Stimulated activated naive CD8-positive, alpha-beta T cell treated with anti-CD3 and anti-CD28 coated beads, Interleukin-15, Interleukin-2, amounts not matched to agents 100 U/mL and 50 U/mL, for 24 hours (primary cell): ENCODE measurements at regions not wholly inside any gene's neighbourhood (a gene's known extent, or its start where the extent isn't known, plus 50 kb on each side); places are given as distances from the start of the nearest gene placed in this dataset.

Source experiments
- ATAC-seq: fragments of 150-1000 bp; cut with Tn5 transposase; one replicate; pipeline ENCODE4 v1.10.0; 2021
- DNase-seq: peaks from one replicate; pipeline ENCODE4 v3.0.0; 2021

DNA sequence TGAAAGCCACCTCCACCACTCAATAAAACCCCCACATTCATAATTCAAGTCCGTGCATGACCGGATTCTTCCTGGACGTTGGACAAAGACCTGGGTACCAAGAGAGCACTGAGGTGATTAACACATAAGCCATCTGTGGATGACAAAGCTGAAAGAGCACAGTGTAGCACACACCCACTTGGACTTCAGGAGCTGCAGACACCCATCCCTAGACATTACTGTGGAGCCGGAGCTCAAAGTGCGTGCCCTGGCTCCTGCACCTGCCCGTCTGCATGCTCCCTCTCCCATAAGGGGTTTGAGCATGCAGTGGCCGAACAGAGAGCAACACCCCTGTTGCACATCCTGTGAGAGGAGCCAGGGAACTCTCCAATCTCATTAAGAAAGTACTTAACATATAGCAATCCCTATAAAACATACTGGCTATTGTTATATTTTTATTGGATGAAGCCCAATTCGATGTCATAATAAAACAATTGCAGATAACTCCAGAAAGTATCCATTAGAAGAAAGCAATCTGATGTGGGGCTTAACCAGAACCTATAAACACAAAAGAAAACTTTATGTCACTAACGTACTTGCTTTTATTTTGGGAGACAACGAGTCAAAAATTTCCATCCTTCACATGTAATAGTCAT lies 1174.2 kb upstream of the C9orf72 start:
- ATAC-seq (no peak), DNase-seq (no peak)

DNA sequence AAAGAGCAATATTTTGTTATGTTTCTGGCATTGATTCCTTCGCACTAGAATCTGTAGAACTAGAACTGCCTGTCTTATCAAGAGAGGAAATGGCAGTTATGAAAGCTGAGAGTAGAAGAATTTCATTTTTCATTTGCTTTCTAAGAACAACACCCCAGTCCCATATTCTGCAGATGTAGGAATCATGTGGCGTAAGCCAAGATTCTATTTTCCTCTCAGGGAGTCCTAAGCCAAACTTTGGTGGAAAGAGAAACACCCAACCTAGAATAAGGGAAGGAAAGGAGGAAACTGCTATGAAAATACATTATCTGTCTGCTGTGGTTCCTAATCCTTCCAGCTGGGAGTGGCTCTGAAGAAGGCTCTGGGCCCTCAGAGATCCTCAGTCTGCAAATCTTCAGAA lies 1176.9 kb upstream of the C9orf72 start:
- DNase-seq (no peak), ATAC-seq (no peak)

DNA sequence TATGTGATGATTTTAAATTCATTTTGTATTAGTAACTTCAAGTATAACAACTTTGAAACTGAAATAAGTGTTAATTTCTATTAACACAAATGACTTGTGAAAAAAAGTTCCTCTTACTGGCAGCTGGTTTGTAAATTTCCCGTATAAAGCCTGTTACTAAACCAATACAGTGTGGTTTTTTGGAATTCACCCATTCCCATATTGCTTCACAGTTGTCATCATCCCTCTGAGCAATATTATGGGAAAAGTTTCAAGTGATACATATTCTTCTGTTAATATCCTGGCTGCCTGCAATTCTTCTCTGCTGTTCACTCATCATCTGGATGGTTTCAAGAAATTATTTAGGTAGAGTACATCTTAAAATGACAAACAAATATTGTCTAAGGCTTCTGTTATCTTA lies 1185.1 kb upstream of the C9orf72 start:
- no peak for ATAC-seq
- DNase-seq, result no peak

DNA sequence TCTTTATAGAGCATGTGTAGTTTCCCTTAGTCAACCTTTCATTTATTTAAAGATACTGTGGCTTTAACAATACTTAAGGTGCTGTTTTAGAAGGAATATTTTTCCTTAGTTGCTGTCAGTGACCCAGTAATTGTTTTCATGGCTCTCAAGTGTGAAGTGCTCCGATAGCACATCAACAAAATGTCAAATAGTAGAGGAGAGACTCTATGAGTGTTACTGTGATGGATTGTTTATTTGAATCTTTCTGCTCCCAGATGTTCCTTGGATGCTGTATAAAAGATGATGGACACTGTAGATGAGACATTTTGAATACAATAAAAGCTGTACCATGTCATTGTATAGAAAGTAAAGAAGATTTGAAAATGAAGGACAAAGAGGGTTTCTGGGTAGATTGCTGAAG lies 1185.7 kb upstream of the C9orf72 start:
- no peak for ATAC-seq
- no peak for DNase-seq

DNA sequence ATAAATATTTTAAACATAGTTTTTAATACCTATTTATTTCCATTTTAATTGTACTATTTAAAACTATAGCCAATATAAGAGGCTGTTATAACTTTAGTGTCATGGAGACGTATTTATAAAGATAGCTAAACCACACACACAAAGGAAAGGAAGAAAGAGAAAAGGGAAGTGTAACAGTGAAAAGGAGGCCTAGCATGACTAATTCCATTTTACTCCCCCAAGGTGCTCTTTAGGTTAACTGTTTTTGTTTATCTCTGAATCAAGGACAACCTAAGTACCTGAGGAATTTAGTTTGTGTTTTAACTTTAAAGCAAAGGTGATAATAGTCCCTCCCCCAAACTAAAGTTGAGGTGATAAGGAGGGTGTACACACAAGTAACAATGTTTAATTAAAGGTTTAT lies 1188.9 kb upstream of the C9orf72 start:
- ATAC-seq, result no peak
- no peak for DNase-seq

DNA sequence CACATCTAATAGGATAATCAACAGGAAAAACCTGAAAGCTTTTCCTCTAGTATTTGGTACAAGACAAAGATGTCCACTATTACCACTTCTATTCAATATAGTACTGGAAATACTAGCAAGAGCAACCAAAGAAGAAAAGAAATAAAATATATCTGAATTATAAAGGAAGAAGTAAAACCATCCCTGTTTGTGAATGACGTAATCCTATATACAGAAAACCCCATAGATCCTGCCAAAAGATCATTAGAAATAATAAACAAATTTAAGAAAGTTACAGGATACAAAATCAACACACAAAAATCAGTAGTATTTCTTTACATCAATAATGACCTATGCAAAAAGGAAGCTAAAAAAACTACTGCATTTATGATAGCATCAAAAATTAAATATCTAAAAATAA lies 1191.3 kb upstream of the C9orf72 start:
- ATAC-seq (no peak), DNase-seq (no peak)

DNA sequence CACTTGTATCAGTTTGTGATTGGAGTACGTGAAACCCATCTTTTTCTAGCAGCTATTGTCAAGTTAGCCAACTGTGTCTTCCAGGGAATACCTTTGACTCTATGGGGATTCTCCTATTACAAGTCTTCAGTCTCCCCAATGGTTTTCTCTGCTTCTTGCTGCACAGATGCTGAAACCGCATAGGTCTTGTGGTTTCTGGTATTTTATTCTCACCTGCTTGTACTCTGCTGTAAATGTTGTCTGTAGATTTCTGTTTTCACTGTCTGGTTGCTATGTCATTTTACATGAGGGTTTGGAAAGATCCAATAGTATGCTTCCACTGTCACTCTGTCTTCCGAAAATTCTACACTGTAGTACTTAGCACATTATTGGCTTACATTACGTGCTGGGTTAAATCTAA lies 1196.9 kb upstream of the C9orf72 start:
- DNase-seq (no peak), ATAC-seq (no peak)

DNA sequence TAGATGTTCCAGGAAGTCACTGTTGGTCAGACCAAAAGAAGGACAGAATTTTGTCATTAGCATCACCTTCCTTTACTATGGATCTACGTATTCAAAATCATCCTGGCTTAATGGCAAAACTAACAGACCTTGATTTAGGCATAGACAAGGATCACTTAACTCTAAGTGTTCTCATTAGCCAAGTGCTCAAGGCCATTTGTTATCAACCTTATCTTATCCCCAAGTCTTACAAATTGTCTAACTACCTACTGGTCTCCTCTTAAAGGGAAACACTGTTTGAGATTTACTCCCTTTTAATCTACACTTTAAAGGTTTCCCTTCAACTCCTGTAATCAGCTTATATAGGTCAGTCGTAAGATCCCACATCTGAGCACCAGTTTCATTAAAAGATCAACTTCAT lies 1197.5 kb upstream of the C9orf72 start:
- ATAC-seq (no peak), DNase-seq (no peak)

DNA sequence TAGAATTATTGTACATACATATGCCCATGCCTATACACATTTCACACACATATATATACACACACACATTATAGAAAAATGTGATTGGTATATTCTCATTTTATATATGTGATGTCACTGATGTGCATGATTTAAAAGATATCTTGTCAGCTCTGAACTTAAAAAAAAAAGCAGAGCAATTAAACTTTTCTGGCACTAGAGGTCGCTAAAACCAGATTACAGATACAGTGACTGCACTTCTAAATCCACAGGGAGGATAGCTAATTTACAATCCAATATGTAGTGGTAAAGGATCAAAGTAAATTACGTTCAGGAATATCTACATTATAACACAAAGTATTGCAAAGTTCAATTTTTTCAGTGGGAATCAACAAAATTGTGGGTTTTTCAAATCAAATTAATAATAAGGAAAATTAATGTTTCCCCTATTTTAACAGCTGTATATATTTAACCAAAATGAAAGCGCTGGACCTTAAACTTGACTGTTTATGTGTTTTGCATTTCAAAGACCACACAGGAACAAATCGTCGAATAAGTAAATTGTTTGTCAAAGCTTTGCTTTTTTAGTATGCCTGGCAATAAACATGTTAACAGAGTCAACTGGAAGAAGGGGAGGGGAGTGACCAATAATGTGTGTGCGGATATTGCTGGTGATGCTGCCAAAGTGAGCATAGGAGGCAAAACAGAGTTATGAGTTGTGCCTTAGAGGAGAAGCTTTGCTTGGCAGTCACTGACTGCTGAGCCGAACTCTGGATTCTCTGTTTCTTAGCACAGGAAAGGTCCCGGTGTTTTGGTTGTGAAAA lies 1201.4 kb upstream of the C9orf72 start:
- no peak for DNase-seq
- no peak for ATAC-seq

DNA sequence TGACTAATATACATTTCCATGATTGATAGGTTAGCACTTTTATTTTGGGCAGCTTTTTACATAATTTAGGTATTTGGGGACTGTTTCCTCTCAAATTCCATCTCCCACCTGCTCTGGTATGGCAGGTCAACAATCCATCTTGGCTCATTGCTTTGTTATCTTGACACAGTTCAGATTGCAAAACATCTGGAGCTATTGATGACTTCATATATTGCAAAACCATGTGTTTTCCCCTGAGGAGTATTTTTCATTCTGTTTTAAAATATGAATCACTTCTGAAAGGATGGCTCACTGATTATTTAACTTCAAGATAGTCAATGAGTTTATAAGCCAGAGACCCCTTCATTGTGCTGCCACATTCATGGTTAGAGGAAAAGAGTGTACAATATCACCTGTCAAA lies 1206.0 kb upstream of the C9orf72 start:
- DNase-seq (no peak), ATAC-seq (no peak)

DNA sequence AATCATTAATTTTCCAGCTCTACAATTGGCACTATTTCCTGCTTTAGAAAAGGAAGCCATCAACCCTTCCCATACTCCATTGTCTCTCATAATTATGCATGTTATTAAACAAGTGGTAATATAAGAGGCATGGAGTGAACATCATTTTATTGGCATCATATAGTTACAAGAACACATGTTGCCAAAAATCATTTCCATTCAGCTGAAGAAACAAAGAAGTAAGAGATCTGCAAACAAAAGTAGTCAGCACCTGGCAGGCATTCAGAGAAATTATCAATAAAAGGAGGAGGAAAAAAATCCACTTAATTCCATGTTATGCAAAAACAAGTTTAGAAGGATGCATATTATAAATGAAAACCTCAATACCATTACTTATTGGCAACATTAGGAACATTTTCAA lies 1208.2 kb upstream of the C9orf72 start:
- DNase-seq (no peak), ATAC-seq (no peak)

DNA sequence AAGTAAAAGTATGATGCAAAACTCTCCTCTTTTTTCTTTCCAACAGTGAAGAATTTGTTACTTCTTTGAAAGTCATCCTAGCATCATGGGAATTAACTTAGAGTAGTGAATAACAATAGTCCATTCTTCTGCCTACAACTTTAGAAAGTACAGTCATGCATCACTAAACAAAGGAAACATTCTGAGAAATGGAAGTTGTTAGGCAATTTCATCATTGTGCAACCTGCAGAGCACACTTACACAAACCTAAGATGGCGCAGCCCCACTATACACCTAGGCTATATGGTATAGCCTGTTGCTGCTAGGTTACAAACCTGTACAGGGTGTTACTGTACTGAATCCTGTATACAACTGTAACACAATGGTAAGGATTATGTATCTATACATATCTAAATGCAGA lies 1209.3 kb upstream of the C9orf72 start:
- no peak for DNase-seq
- no peak for ATAC-seq

DNA sequence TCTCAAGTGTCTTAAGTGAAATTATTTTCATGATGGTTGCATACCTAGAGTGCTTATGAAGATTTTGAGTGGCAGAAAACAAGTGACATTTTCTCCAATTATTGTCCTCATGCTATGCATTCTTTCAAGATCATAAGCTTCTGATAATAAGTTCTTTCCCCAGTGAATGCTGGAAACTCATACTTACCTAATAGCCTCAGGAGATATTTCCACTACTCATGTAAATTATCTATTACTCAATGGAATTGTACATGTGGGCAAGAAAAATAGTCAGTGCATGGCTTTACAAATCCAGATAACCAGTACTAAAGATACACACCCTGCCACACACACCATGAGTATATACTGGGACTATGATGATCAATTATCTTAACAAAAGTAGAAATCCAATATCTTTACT lies 1219.4 kb upstream of the C9orf72 start:
- ATAC-seq (no peak), DNase-seq (no peak)

DNA sequence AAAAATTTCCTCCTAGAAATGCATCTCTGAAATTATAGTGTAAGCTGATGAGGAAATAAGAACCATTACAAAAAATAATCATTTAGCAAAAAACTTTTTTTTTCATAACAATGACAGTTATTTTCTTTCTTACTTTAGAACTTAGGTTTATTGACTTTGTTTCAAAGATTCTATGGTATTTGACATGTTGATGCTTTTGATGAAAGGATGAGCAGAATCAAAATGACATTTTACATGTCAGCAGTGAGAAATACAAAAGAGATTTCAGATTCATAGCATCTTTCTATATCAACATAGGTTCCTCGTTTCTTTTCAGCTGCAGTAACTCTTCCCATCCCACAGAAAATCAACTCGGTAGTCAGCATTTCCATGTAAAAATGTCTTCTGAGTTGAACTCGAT lies 1226.6 kb upstream of the C9orf72 start:
- ATAC-seq (no peak), DNase-seq (no peak)

DNA sequence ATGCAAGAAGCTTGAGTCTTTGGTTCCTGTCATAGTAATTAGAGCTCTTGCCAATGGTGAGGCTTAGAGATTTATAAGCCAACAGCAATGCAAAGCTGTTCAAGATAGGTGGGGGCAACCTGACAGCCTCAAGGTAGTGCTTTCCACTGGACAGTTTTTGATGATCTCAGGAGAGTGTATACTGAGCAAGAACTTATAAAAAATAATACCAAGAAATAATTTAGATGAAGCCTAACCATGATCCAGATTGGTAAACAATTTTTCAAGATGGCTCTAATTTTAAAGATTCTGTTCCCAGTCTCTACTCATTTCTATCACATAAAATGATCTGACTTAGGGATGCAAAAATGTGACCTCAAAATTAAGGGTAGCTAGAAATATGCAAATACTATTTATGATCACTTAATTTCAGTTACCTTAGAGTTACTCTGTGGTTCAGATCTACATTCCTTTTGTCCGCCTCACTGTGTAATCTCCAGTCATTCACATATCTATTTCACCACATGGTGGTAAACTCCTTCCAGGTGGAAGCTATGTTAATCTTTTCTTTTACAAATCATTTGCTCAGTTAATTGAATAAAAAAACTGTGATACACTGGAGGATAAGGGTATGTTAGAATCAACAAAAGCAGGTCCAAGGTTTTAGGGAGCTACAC lies 1228.0 kb upstream of the C9orf72 start:
- no peak for DNase-seq
- no peak for ATAC-seq

DNA sequence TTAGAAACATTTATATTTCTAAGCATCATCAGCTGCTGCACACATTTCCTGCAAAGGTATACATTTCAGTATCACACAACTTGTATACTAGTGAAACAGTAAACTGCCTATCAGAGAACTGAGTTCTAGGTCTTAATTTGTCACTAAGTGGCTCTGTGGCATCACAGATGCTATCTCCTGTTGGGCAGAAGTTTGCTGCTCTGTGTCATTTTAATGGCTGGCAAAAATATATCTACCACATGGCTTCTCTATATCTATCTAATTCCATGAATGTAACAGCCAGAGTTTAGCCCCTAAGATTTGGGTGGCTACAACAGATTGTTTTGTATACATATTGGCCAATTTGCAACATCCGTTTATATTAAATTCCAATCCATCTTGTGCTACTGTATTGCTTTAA lies 1231.9 kb upstream of the C9orf72 start:
- no peak for ATAC-seq
- no peak for DNase-seq

DNA sequence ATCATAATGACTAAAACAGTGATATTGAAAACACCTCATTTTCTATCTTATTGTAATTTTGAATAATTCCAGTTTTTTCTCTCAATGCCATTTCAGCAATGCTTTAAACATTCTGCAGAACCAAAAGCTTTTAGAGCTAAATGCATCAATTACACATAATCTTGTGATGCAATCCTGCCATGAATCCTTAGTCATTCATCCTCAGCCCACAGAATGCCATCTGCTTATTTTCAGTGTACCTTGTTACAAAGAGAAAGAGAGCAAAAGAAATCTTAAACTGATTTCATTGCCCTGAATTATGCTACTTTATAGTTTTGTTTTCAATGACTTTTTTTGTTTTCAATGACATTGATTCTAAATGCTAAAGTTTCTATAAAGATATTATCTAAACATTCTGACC lies 1234.8 kb upstream of the C9orf72 start:
- DNase-seq (no peak), ATAC-seq (no peak)

DNA sequence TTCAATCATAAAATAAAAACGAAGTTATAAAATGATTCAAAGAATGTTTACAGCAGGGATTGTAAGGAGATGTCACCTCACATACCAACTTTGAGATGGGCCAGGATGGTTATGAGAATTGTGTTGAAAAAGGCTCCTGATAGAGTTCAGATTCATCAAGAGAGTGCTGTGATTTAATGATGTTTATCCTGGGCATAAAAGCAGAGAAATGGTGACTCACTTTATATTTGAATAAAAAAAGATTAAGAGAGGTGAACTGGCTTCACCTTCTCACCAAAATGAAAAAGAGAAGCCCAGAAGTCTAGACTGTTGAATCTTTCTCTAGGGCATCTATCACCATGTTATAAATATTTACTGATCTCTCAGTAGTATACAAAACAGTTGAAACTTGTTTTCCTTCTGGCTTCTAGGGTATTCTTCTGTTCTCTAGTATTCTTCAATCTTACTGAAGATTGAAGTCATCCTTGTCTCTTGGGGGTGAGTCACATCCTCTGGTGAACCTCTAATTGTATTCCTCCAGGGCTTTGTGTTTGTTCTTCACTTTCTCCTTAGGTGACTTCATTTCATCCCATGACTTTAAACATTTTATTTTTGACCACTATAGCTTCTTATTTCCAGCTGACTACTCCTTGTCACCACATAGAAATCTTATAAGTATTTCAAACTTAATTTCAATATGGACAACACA lies 1237.3 kb upstream of the C9orf72 start:
- no peak for DNase-seq
- ATAC-seq, result no peak

DNA sequence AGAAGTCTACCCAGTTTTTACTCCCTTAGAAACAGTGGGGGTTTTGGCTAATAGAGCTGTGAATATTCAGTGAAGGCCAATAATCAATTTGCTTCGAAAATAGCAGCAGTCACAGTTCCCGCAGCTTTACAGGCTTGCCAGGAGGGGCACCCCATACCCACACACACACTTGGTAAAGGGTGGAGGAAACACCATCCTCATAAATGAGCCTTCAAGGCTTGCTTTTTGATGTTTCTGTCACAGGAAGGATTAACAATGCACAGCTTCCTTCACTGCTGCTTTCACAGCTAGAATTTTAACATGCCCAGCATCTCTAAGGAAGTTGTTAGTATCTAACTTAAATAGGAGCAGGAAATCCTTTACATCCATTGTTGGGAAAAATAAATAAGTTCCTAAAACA lies 1247.5 kb upstream of the C9orf72 start:
- DNase-seq (no peak), ATAC-seq (no peak)

DNA sequence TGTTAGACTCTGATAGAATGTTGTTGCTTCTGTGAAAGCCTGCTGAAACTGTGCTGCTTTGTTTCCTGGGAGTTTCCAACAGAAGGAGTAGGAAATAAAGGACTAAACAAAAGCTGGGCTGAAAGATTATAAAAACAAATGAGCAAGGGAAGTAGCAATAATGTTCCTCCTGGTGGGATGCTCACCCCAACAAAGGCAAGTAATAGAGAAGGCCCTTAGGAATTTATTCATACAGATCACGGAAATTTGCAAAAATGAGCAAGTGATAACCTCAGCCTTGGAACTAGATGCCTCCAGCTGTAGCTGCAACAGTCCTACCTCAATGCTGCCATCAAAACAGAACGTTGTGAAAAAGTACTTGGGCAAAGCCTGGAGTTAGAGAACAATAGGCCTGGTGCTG lies 1248.0 kb upstream of the C9orf72 start:
- ATAC-seq (no peak), DNase-seq (no peak)

DNA sequence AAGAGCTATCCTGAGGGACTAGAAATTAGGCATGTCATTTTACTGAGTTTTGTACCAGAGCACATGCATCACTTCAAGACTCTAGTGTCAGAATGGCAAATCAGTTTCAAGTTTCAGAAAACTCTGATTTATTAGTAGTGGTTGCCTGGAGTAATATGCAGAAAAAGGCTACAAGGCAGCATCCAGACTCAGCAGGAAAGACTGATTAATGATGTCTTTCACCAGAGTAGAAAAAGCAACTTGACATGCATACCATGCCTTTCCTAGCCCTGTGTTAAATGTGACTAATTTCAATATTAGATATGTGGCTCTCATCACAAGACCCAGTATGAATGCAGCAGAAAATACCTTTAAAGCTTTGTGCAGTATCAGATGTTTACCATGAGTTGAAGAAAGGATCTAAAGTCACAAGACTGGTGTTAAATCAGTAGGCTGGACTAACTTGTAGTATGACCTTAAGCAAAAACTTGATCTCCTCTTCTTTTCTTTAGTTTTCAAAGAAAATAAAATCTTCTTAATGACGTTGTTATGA lies 1251.2 kb upstream of the C9orf72 start:
- ATAC-seq (no peak), DNase-seq (no peak)

DNA sequence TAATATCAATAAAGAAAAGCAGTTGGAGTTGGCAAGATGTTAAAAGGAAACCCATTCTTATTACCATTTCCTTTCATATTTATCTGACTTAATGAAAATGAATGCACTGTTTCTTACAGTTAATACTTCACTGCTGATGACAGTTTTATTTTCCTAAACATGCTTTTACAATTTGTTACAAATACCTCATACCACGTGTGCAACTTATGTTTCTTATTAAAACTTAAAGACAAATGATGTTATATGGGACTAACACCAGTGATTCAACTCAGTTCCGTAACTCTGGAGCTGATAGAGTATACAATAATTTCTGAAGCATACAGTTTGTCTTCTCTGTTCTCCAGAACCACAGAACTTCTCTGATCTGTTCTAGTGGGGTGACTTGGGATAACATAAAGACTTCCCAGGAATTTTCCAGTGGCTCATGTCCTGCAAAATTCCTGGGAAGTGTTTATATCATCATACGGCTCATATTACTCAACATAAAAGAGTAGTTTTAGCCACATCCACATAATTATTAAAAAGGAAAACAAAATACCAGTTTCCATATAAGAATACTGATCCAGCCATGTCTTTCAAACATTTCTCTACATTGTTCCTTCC lies 1259.0 kb upstream of the C9orf72 start:
- no peak for ATAC-seq

More for the DNA sequence above, 1259.0 kb upstream of the C9orf72 start:
- DNase-seq, result no peak
